ENCODE measurements at regions not wholly inside any gene's neighbourhood (a gene's known extent, or its start where the extent isn't known, plus 50 kb on each side); places are given as distances from the start of the nearest gene placed in this dataset.

DNA sequence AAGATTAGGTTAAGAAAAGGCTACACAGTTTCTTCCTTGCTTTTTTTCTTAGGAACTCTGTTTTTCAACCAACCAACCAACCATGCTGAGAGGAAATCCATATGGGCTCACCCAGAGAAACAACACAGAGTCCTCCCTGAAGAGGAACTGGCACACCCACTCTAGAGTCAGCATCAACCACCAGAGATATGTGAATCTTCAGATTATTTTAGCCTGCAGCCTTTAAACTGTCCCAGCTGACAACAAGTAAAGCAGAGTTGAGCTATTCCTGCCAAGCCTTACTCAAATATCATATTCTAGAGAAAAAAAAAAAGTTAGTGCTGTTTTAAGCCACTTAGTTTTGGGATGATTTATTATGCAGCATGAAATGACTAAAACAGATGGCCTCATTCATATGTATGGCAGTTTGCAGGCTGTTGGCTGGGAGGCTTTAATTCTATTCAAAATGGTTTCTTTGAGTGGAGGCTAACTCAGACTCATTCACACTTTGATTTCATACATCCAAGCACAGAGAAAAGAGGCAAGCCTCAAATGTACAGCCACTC is 1637.7 kb upstream of the LRRTM1 start:
- H3K4me3 ChIP-seq (replicated peaks; ENCODE audit: low read depth, low read length): no peak overlapping the region
- TF ChIP-seq CTCF (IDR thresholded peaks at IDR 0.05; ENCODE audit: low read depth, low read length, missing control alignments): no peak
- no peak for DNase-seq (ENCODE audit: extremely low read depth, low read depth)

GRCh38 chr2:81940266-81940955 is 1635.9 kb upstream of the LRRTM1 start:
- no peak for TF ChIP-seq CTCF (IDR thresholded peaks at IDR 0.05; ENCODE audit: low read depth, low read length, missing control alignments)
- no peak for DNase-seq (ENCODE audit: extremely low read depth, low read depth)
- H3K4me3 ChIP-seq (replicated peaks; ENCODE audit: low read depth, low read length): no peak overlapping the region

DNA sequence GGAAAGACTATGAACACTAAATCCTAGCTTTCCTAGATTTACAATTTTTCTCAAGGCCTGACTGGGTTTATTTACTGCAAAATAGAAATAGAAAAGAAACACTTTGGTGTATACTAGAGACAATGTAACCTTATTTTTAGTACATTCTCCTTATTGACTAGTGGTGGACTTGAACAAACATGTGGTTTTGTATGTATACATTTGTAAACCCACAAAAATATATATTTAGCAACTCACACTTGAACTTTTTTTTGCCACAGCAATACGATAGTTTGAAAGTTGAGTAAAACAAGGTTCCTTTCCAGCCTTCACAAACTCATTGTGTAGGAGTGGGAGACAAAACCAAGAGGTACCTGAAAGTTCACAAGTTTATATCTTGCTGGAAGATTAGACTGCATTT is 1633.4 kb upstream of the LRRTM1 start:
- H3K4me3 ChIP-seq (replicated peaks; ENCODE audit: low read depth, low read length): no peak overlapping the region
- no peak for DNase-seq (ENCODE audit: extremely low read depth, low read depth)
- TF ChIP-seq CTCF (IDR thresholded peaks at IDR 0.05; ENCODE audit: low read depth, low read length, missing control alignments): no peak

DNA sequence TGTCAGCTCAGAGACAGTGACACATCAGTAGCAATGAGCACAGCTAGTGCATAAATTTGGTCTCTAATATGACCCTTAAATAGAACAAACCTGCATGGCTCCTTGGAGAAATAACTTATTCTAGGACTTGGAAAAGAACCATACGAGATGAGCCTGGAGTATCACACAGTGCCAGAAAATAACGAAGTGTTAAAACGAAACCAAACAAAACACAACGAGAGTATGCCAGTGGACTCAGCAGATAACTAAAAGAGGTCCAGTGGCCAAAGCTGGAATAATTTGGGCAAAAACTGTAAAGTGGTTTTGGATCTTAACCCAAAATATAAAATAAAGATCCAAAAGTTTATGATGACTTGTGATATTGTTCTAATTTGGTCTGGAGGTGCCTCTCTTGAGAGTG is 1599.0 kb upstream of the LRRTM1 start:
- no peak for DNase-seq (ENCODE audit: extremely low read depth, low read depth)
- H3K4me3 ChIP-seq (replicated peaks; ENCODE audit: low read depth, low read length): no peak overlapping the region
- no peak for TF ChIP-seq CTCF (IDR thresholded peaks at IDR 0.05; ENCODE audit: low read depth, low read length, missing control alignments)

DNA sequence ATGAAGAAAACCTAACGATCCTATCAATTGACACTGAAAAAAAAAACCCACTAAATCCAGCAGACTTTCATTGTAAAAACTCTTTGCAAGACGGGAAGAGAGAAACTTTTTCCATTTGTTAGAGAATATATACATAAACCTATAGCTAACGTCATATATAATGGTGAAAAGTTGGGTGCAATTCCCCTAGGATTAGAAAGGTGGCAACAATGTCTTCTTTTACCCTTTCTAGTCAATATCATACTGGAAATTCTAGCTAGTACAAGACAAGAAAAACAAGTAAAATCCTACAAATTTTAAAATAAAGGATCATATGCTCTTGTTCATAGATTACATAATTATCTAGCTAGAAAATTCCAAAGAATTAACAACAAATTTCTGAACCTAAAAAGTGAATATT is 1596.5 kb upstream of the LRRTM1 start:
- no peak for TF ChIP-seq CTCF (IDR thresholded peaks at IDR 0.05; ENCODE audit: low read depth, low read length, missing control alignments)
- DNase-seq (ENCODE audit: extremely low read depth, low read depth): no peak
- H3K4me3 ChIP-seq (replicated peaks; ENCODE audit: low read depth, low read length): no peak overlapping the region

GRCh38 chr2:81895620-81896250 is 1591.2 kb upstream of the LRRTM1 start:
- no peak overlapping the region for H3K4me3 ChIP-seq (replicated peaks; ENCODE audit: low read depth, low read length)
- no peak for DNase-seq (ENCODE audit: extremely low read depth, low read depth)
- TF ChIP-seq CTCF (IDR thresholded peaks at IDR 0.05; ENCODE audit: low read depth, low read length, missing control alignments): no peak
